A549 (cell line): ENCODE measurements at regions not wholly inside any gene's neighbourhood (a gene's known extent, or its start where the extent isn't known, plus 50 kb on each side); places are given as distances from the start of the nearest gene placed in this dataset.

Experiments
- CTCF ChIP-seq: fragments of >200 bp; sonication (Bioruptor Twin); formaldehyde crosslinking; IDR thresholded peaks from 3 replicates; pipeline ENCODE4 v1.5.1; 2016
- MYC ChIP-seq: IDR thresholded peaks from 2 replicates; pipeline ENCODE4 v1.6.1; 2012; ENCODE audit warnings: mild to moderate bottlenecking, inconsistent platforms, low read length, improper control_type of control experiment, borderline replicate concordance
- NFE2L2 ChIP-seq: fragments of 150-350 bp; conservative IDR thresholded peaks from 2 replicates; pipeline ENCODE4 v1.6.1; 2014; ENCODE audit warnings: low read length
- PBX3 ChIP-seq: IDR thresholded peaks from 2 replicates; pipeline ENCODE4 v1.6.1; 2012
- RFX5 ChIP-seq: fragments of 450-650 bp; IDR thresholded peaks from 2 replicates; pipeline ENCODE4 v1.7.1; 2014; ENCODE audit warnings: antibody characterized with exemption, mild to moderate bottlenecking, moderate library complexity
- SMC3 ChIP-seq: fragments of >200 bp; sonication (Bioruptor Twin); formaldehyde crosslinking; IDR thresholded peaks from 3 replicates; pipeline ENCODE4 v1.6.1; 2018; ENCODE audit warnings: inconsistent platforms
- ZFP36 ChIP-seq: fragments of 450-650 bp; IDR thresholded peaks from 2 replicates; pipeline ENCODE4 v1.6.1; 2014; ENCODE audit warnings: borderline replicate concordance; ENCODE audit not compliant: partially characterized antibody

- TF ChIP-seq MYC, result no peak
- TF ChIP-seq CTCF, result no peak
- no peak for TF ChIP-seq RFX5
- no peak for TF ChIP-seq NFE2L2
- TF ChIP-seq PBX3, result no peak
- TF ChIP-seq ZFP36, result no peak
- TF ChIP-seq SMC3, result no peak
Measured at GRCh38 chr2:151165105-151165684, 96.5 kb downstream of the RBM43 start.
